ENCODE measurements at regions not wholly inside any gene's neighbourhood (a gene's known extent, or its start where the extent isn't known, plus 50 kb on each side); places are given as distances from the start of the nearest gene placed in this dataset.

DNA sequence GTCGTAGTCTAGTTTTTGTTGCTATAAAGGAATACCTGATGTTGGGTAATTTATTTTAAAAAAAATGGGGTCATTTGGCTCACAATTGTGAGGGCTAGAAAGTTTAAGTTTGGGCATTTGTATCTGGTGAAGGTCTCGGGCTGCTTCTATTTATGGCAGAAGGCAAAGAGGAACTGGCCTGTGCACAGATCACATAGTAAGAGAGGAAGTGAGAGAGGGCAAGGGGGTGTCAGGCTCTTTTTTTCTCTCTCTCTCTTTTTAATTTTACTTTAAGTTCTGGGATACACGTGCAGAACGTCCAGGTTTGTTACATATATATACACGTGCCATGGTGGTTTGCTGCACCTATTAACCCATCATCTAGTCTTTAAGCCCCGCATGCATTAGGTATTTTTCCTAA lies 453.3 kb downstream of the DIRAS2 start:
- TF ChIP-seq POLR2AphosphoS5 (IDR thresholded peaks at IDR 0.05; ENCODE audit: borderline replicate concordance, low read depth, low read length) (no peak), EZH2 (IDR thresholded peaks at IDR 0.05) (no peak)
